Suprapubic skin (tissue), 4 donors: ENCODE measurements at regions not wholly inside any gene's neighbourhood (a gene's known extent, or its start where the extent isn't known, plus 50 kb on each side); places are given as distances from the start of the nearest gene placed in this dataset.

ENCODE experiments used
- DNase-seq, 2 donors: peaks; one replicate each; pipeline ENCODE4 v3.0.0-alpha.2; 2019; ENCODE audit warnings: low spot score in 2 of 2
- H3K27ac ChIP-seq: fragments of 200-600 bp; sonication (generic); one replicate; pipeline ENCODE4 v1.5.1; 2019
- H3K27me3 ChIP-seq: fragments of 200-600 bp; sonication (generic); one replicate; pipeline ENCODE4 v1.5.1; 2019
- H3K36me3 ChIP-seq: fragments of 200-600 bp; sonication (generic); one replicate; pipeline ENCODE4 v1.5.1; 2019
- H3K4me1 ChIP-seq: fragments of 200-600 bp; sonication (generic); one replicate; pipeline ENCODE4 v1.5.1; 2019
- H3K4me3 ChIP-seq: fragments of 200-600 bp; sonication (generic); one replicate; pipeline ENCODE4 v1.5.1; 2019; ENCODE audit warnings: mild to moderate bottlenecking
- H3K9me3 ChIP-seq: fragments of 200-600 bp; sonication (generic); one replicate; pipeline ENCODE4 v1.5.1; 2019
- EP300 ChIP-seq: sonication (generic); formaldehyde crosslinking; IDR thresholded peaks from one replicate; pipeline ENCODE4 v1.6.1; 2017; ENCODE audit warnings: antibody characterized with exemption
- POLR2A ChIP-seq, 2 donors: fragments of 450-650 bp; IDR thresholded peaks; one replicate each; pipeline ENCODE4 v1.6.1; 2017; ENCODE audit warnings: antibody characterized with exemption in 2 of 2, mild to moderate bottlenecking in 2 of 2, moderate library complexity in 2 of 2
- POLR2AphosphoS5 ChIP-seq, 3 donors: sonication (generic); formaldehyde crosslinking; IDR thresholded peaks; one replicate each; pipeline ENCODE4 v1.6.1; 2017; ENCODE audit warnings: antibody characterized with exemption in 3 of 3
- WGBS: methylation state at CpG from one replicate; pipeline ENCODE4 v1.1.5; 2018; 5-methylcytosine and 5-hydroxymethylcytosine counted together
- TF ChIP-seq, protein P1 (sequence below), 2 donors: fragments of 200-600 bp in 1 of 2; fragments of 450-650 bp in 1 of 2; sonication (generic) in 1 of 2; IDR thresholded peaks; one replicate each; pipeline ENCODE4 v1.5.1; 2016 to 2019; ENCODE audit warnings: antibody characterized with exemption in 2 of 2, mild to moderate bottlenecking in 1 of 2, moderate library complexity in 1 of 2

GRCh38 chr7:10315881-10316280 is 657.8 kb upstream of the PHF14 start:
- no peaks in the 10 kb centered on the region for H3K27me3 ChIP-seq
- TF ChIP-seq EP300 = no peak
- TF ChIP-seq, protein P1, sequence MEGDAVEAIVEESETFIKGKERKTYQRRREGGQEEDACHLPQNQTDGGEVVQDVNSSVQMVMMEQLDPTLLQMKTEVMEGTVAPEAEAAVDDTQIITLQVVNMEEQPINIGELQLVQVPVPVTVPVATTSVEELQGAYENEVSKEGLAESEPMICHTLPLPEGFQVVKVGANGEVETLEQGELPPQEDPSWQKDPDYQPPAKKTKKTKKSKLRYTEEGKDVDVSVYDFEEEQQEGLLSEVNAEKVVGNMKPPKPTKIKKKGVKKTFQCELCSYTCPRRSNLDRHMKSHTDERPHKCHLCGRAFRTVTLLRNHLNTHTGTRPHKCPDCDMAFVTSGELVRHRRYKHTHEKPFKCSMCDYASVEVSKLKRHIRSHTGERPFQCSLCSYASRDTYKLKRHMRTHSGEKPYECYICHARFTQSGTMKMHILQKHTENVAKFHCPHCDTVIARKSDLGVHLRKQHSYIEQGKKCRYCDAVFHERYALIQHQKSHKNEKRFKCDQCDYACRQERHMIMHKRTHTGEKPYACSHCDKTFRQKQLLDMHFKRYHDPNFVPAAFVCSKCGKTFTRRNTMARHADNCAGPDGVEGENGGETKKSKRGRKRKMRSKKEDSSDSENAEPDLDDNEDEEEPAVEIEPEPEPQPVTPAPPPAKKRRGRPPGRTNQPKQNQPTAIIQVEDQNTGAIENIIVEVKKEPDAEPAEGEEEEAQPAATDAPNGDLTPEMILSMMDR (IDR thresholded peaks at IDR 0.05) = no peak
- TF ChIP-seq POLR2AphosphoS5 (IDR thresholded peaks at IDR 0.05) = no peak
- no peak for TF ChIP-seq POLR2A (IDR thresholded peaks at IDR 0.05)
- H3K9me3 ChIP-seq = no peaks in the 10 kb centered on the region
- no peaks in the 10 kb centered on the region for H3K36me3 ChIP-seq
- H3K4me3 ChIP-seq = no peak overlapping the region
- 43% methylated on average over 4 of the region's 4 CpGs for WGBS
- H3K4me1 ChIP-seq = no peaks in the 10 kb centered on the region
- H3K27ac ChIP-seq = no peak overlapping the region
- DNase-seq = no peak

DNA sequence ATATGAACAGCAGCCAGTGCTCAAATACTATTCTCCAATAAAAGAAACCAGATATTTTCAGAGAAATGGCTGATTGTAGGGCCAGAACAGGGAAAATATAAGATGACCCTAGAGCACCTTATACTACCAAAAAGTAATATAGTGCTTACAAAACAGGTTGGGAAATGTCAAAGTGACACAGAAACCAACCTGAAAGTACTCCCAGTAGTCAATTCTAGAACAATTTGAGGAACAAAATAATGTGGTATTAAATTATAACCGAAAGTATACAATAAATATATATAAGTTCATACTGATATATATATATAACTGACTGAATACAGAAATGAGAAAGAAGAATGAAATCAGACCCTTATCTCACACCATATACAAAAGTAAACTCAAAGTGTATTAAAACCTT is 657.2 kb upstream of the PHF14 start:
- Histone ChIP-seq H3K4me1 (no peaks in the 10 kb centered on the region), H3K4me3 (no peak overlapping the region), H3K36me3 (no peaks in the 10 kb centered on the region), H3K27me3 (no peaks in the 10 kb centered on the region), H3K27ac (no peak overlapping the region), H3K9me3 (no peaks in the 10 kb centered on the region)
- DNase-seq = no peak
- TF ChIP-seq, protein P1 (IDR thresholded peaks at IDR 0.05) = no peak
- TF ChIP-seq EP300 = no peak
- TF ChIP-seq POLR2A (IDR thresholded peaks at IDR 0.05) = no peak
- no peak for TF ChIP-seq POLR2AphosphoS5 (IDR thresholded peaks at IDR 0.05)
- 87% methylated on average over 1 of the region's 1 CpG for WGBS

- H3K4me3 ChIP-seq = no peak overlapping the region
- TF ChIP-seq, protein P1 (IDR thresholded peaks at IDR 0.05) = no peak
- no peak for TF ChIP-seq POLR2AphosphoS5 (IDR thresholded peaks at IDR 0.05)
- TF ChIP-seq EP300 = no peak
- TF ChIP-seq POLR2A (IDR thresholded peaks at IDR 0.05) = no peak
- WGBS = 49% methylated on average over 2 of the region's 2 CpGs
- DNase-seq = no peak
- H3K27ac ChIP-seq = no peak overlapping the region
- H3K9me3 ChIP-seq = no peaks in the 10 kb centered on the region
- H3K36me3 ChIP-seq = no peaks in the 10 kb centered on the region
- no peaks in the 10 kb centered on the region for H3K4me1 ChIP-seq
- no peaks in the 10 kb centered on the region for H3K27me3 ChIP-seq
These were observed 648.3 kb upstream of the PHF14 start for GRCh38 chr7:10325395-10325794.

DNA sequence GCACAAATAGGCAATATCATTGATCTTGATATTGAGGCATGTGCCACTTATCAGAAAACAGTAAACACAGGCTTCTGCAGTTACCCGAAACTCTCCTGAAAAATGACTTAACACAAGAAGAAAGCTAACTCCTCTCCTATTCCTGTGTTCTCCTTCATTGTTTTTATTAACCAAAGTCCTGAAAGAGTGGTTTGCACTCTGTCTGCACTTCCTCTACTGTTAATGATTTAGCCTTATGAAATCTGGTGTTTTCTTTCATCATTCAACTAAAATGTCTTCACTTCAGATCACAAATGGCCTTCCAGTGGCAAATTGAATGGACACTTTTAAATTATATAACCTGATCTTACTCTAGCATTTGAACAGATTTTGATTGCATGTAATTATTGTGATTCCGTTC is 630.6 kb upstream of the PHF14 start:
- 76% methylated on average over 2 of the region's 2 CpGs for WGBS
- no peak for DNase-seq
- H3K27me3 ChIP-seq = no peaks in the 10 kb centered on the region
- no peaks in the 10 kb centered on the region for H3K4me1 ChIP-seq
- no peak overlapping the region for H3K27ac ChIP-seq
- no peaks in the 10 kb centered on the region for H3K9me3 ChIP-seq
- H3K36me3 ChIP-seq = no peaks in the 10 kb centered on the region
- H3K4me3 ChIP-seq = no peak overlapping the region
- TF ChIP-seq EP300 = no peak

DNA sequence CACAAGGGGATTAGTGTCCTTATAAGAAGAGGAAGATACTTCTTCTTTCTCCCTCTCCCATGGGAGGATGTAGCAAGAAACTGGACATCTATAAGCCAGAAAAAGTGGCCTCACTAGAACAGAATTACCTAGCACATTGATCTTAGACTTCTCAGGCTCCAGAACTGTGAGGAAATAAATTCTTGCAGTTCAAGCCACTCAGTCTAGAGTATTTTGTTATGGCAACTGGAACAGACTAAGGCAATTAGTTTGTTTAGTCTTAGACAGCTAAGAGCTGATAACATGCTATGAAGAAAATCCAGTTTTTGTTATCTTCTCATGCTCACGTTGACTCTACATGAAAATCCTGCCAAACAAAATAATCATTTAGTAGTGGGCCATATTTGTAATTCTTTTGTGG is 627.6 kb upstream of the PHF14 start:
- H3K27ac ChIP-seq = no peak overlapping the region
- no peak for TF ChIP-seq EP300
- TF ChIP-seq POLR2AphosphoS5 (IDR thresholded peaks at IDR 0.05) = no peak
- TF ChIP-seq POLR2A (IDR thresholded peaks at IDR 0.05) = no peak
- TF ChIP-seq, protein P1 (IDR thresholded peaks at IDR 0.05) = no peak
- no peaks in the 10 kb centered on the region for H3K36me3 ChIP-seq
- WGBS = 42% methylated on average over 1 of the region's 1 CpG
- H3K4me3 ChIP-seq = no peak overlapping the region
- DNase-seq = no peak
- no peaks in the 10 kb centered on the region for H3K27me3 ChIP-seq
- no peaks in the 10 kb centered on the region for H3K9me3 ChIP-seq
- no peaks in the 10 kb centered on the region for H3K4me1 ChIP-seq

- no peaks in the 10 kb centered on the region for H3K27me3 ChIP-seq
- H3K9me3 ChIP-seq = no peaks in the 10 kb centered on the region
- H3K4me1 ChIP-seq = no peaks in the 10 kb centered on the region
- 72% methylated on average over 2 of the region's 2 CpGs for WGBS
- TF ChIP-seq EP300 (no peak), POLR2A (IDR thresholded peaks at IDR 0.05) (no peak), POLR2AphosphoS5 (IDR thresholded peaks at IDR 0.05) (no peak)
- TF ChIP-seq, protein P1 (IDR thresholded peaks at IDR 0.05) = no peak
- H3K27ac ChIP-seq = no peak overlapping the region
- no peaks in the 10 kb centered on the region for H3K36me3 ChIP-seq
- DNase-seq = no peak
- H3K4me3 ChIP-seq = no peak overlapping the region
These were observed 617.9 kb upstream of the PHF14 start for GRCh38 chr7:10355816-10356215.
